SJSA1 (cell line): ENCODE measurements at regions not wholly inside any gene's neighbourhood (a gene's known extent, or its start where the extent isn't known, plus 50 kb on each side); places are given as distances from the start of the nearest gene placed in this dataset.
A peak's percentile ranks its signal among the peaks of the same experiment; 100 is the strongest.

Experiments
- DNase-seq, 2 experiments: peaks; one replicate each; pipeline ENCODE4 v3.0.0-alpha.2; 2015 to 2020; ENCODE audit warnings: low spot score in 2 of 2, low read depth in 1 of 2
- H3K27ac ChIP-seq: fragments of 250-450 bp; sonication (Bioruptor Pico); 2 replicates; pipeline ENCODE4 v1.5.1; 2020; ENCODE audit warnings: mild to moderate bottlenecking, moderate library complexity
- H3K27me3 ChIP-seq: fragments of 250-450 bp; sonication (Bioruptor Pico); replicated peaks from 2 replicates; pipeline ENCODE4 v1.5.1; 2020; ENCODE audit warnings: mild to moderate bottlenecking, moderate library complexity
- H3K36me3 ChIP-seq: fragments of 250-450 bp; sonication (Bioruptor Pico); 2 replicates; pipeline ENCODE4 v1.5.1; 2020; ENCODE audit warnings: mild to moderate bottlenecking
- H3K4me1 ChIP-seq: fragments of 250-450 bp; sonication (Bioruptor Pico); replicated peaks from 2 replicates; pipeline ENCODE4 v1.6.1; 2021; ENCODE audit warnings: mild to moderate bottlenecking
- H3K4me3 ChIP-seq: fragments of 250-450 bp; sonication (Bioruptor Pico); 2 replicates; pipeline ENCODE4 v1.5.1; 2020; ENCODE audit warnings: mild to moderate bottlenecking
- H3K9me3 ChIP-seq: fragments of 250-450 bp; sonication (Bioruptor Pico); replicated peaks from 2 replicates; pipeline ENCODE4 v1.5.1; 2020; ENCODE audit warnings: mild to moderate bottlenecking

GRCh38 chr10:78302989-78303854 lies 269.6 kb downstream of the RPS24 start:
- no peaks in the 10 kb centered on the region for H3K36me3 ChIP-seq
- H3K4me1 ChIP-seq, result peaks cover 9% of the 10 kb centered on the region
- peak overlapping the region; percentile 21 for H3K27ac ChIP-seq
- H3K9me3 ChIP-seq, result no peaks in the 10 kb centered on the region
- peak; percentile 95 to 98 for DNase-seq
- no peaks in the 10 kb centered on the region for H3K27me3 ChIP-seq
- H3K4me3 ChIP-seq, result peak overlapping the region; percentile 42

- Histone ChIP-seq H3K9me3 (no peaks in the 10 kb centered on the region), H3K27ac (no peak overlapping the region), H3K27me3 (no peaks in the 10 kb centered on the region), H3K36me3 (no peaks in the 10 kb centered on the region), H3K4me3 (no peak overlapping the region), H3K4me1 (peaks cover 9% of the 10 kb centered on the region)
- peak in 1 of 2 experiments; percentile 36 for DNase-seq
Observed at GRCh38 chr10:78304091-78305045, 270.7 kb downstream of the RPS24 start.

GRCh38 chr10:78305311-78305710 lies 271.6 kb downstream of the RPS24 start:
- Histone ChIP-seq H3K27ac (no peak overlapping the region), H3K9me3 (no peaks in the 10 kb centered on the region), H3K36me3 (no peaks in the 10 kb centered on the region), H3K27me3 (no peaks in the 10 kb centered on the region), H3K4me1 (peaks cover 9% of the 10 kb centered on the region), H3K4me3 (no peak overlapping the region)
- DNase-seq, result peak in 1 of 2 experiments; percentile 31

DNA sequence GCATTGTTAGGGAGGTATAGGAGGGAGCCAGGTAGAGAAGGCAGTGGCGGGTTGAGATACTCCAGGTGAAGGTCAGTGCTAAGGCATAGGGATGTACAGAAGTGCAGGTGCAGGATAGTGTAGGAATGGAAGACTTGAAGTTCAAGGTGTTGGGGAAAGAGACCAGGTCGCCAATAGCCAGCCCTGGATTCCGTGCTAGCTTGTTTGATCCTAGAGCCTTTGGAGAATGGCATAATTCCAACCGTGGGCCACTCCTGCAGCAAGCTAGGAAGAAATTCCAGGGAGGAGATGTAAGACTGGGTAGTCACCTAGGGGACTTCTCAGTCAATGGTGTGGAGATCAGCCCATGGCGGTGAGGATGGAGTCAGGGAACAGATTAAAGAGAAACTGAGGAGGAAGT lies 272.7 kb downstream of the RPS24 start:
- Histone ChIP-seq H3K36me3 (no peaks in the 10 kb centered on the region), H3K4me3 (no peak overlapping the region), H3K27me3 (no peaks in the 10 kb centered on the region), H3K9me3 (no peaks in the 10 kb centered on the region), H3K27ac (no peak overlapping the region), H3K4me1 (peaks cover 9% of the 10 kb centered on the region)
- no peak for DNase-seq

GRCh38 chr10:78307576-78307975 lies 273.9 kb downstream of the RPS24 start:
- Histone ChIP-seq H3K4me1 (peaks cover 13% of the 10 kb centered on the region), H3K36me3 (no peaks in the 10 kb centered on the region), H3K27ac (no peak overlapping the region), H3K4me3 (no peak overlapping the region), H3K27me3 (no peaks in the 10 kb centered on the region), H3K9me3 (no peaks in the 10 kb centered on the region)
- no peak for DNase-seq

DNA sequence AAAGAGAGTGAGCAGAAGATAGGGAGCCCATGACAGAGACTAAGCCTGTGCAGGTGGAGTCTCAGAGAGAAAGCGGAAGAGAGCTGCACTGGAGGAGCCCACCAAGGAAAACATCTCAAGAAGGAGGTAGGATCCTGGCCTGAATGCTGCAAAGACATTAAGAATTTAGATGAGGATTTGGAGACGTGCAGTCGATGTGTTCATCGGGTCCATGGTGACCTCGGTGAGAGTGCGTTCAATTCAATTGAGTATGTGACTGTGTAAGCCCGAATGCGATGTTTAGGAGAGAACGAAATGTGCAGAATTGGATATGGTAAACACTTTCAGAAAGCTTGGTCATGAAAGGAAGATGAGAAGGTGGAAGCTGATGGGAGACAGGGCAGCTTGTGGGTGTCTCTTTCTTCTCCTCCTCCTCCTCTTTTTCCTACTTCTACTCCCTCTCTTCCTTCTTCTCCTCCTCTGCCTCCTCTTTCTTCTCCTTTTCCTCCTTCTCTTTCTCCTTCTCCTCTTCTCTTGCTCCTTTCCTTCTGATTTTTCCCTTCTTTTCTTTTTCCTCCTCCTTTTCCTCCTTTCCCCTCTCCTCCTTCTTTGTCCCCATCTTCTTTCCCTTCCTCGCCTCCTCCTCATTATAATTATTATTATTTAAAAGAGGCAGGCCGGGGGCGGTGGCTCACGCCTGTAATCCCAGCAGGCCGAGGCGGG lies 276.0 kb downstream of the RPS24 start:
- H3K27ac ChIP-seq, result no peak overlapping the region
- no peaks in the 10 kb centered on the region for H3K36me3 ChIP-seq
- DNase-seq, result no peak
- H3K4me3 ChIP-seq, result no peak overlapping the region
- no peaks in the 10 kb centered on the region for H3K27me3 ChIP-seq
- peaks cover 14% of the 10 kb centered on the region for H3K4me1 ChIP-seq
- no peaks in the 10 kb centered on the region for H3K9me3 ChIP-seq

DNA sequence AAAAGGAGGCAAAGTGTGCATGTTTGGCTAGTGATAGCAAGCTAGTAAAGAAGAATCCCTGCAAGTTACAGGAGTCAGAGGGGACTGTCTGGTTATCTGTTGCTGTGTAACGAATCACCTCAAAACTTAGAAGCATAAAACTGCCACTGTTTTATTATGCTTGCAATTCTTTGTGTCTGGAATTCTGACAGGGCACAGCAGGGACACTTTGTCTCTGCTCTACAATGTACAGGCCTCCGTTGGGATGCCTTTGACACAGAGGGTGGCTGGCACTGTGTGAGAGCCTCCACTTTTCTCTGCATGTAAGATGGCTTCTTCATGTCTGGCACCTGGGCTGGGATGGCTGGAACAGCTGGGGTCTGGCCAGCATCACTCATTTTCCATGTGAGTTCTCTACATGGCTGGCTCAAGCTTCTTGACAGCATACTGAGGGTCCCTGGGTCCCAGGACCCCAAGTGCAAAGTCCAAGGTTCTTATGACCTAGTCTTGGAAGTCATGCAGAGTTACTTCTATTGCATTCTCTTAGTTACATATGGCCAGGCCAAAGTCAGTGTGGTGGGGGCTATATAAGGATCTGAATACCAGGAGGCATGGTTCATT lies 276.9 kb downstream of the RPS24 start:
- Histone ChIP-seq H3K27me3 (no peaks in the 10 kb centered on the region), H3K4me3 (no peak overlapping the region), H3K27ac (no peak overlapping the region), H3K4me1 (peaks cover 14% of the 10 kb centered on the region), H3K36me3 (no peaks in the 10 kb centered on the region), H3K9me3 (no peaks in the 10 kb centered on the region)
- no peak for DNase-seq

DNA sequence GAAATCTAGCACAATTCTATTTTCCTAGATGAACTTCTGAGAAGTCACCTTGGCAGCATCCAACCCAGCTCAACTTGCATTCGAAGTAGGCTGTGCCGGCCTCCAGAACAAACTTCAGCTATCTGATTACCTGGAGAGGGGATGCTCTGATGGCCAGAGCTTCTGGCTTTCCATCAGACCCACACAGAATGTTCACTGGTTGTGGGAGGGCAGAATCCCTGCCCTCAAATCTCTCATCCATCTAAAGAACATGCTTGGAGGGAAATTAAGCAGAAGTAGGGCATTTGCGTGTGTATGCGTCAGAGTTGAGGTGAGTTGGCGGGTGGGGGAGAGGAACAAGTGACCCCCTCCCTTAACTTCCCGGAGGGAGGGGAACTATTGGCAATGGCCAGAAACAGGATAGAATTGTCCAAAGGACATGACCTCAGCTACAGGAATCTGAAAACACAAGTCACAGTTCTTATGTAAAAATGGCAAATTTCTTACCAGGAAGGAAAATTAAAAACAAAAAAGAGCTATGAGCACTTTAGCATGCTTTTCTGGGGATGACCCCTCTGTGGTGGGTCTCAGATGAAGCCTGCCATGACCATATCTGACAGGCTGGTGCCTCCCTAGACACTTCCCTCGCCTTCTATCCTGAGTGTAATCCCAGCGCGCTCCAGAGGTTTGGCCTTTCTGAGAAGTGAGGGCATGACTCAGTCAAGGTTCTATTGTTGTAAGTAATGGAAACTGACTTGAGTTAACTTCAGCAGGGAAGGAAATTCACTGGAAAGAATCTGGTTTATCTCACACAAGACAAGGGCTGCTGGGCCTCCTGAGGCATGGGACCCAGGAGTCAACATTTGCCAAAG lies 278.8 kb downstream of the RPS24 start:
- no peaks in the 10 kb centered on the region for H3K9me3 ChIP-seq
- DNase-seq, result peak; percentile 74 to 76
- no peak overlapping the region for H3K4me3 ChIP-seq
- 0 out of 2 replicates have a peak overlapping the region, but pooled peaks have one; percentile 25 for H3K27ac ChIP-seq
- no peaks in the 10 kb centered on the region for H3K36me3 ChIP-seq
- H3K27me3 ChIP-seq, result no peaks in the 10 kb centered on the region
- H3K4me1 ChIP-seq, result peaks cover 17% of the 10 kb centered on the region

DNA sequence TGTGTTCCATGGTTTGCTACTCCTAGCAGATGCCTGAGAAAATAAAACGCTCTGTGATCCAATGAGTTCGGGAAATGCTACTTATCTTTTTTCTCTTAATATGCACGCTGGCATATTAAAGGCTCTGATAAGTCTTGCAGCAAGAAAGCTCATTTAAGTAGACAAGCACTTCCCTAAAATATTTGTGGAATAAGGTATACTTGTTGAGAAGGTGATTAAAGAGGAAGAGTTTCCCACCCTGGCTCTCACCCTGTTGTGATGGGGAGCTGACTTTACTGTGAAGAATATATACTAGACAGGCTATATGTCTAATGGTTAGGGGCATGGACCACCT lies 279.4 kb downstream of the RPS24 start:
- Histone ChIP-seq H3K27ac (0 out of 2 replicates have a peak overlapping the region, but pooled peaks have one; percentile 25), H3K36me3 (no peaks in the 10 kb centered on the region), H3K4me1 (peaks cover 17% of the 10 kb centered on the region), H3K27me3 (no peaks in the 10 kb centered on the region), H3K4me3 (no peak overlapping the region), H3K9me3 (no peaks in the 10 kb centered on the region)
- no peak for DNase-seq

GRCh38 chr10:78313636-78314035 lies 280.0 kb downstream of the RPS24 start:
- Histone ChIP-seq H3K36me3 (no peaks in the 10 kb centered on the region), H3K4me3 (no peak overlapping the region), H3K27me3 (no peaks in the 10 kb centered on the region), H3K4me1 (peaks cover 17% of the 10 kb centered on the region), H3K9me3 (no peaks in the 10 kb centered on the region), H3K27ac (no peak overlapping the region)
- DNase-seq, result peak in 1 of 2 experiments; percentile 32

GRCh38 chr10:78314651-78315050 lies 281.0 kb downstream of the RPS24 start:
- Histone ChIP-seq H3K36me3 (no peaks in the 10 kb centered on the region), H3K9me3 (no peaks in the 10 kb centered on the region), H3K4me3 (no peak overlapping the region), H3K4me1 (peaks cover 17% of the 10 kb centered on the region), H3K27ac (no peak overlapping the region), H3K27me3 (no peaks in the 10 kb centered on the region)
- no peak for DNase-seq

DNA sequence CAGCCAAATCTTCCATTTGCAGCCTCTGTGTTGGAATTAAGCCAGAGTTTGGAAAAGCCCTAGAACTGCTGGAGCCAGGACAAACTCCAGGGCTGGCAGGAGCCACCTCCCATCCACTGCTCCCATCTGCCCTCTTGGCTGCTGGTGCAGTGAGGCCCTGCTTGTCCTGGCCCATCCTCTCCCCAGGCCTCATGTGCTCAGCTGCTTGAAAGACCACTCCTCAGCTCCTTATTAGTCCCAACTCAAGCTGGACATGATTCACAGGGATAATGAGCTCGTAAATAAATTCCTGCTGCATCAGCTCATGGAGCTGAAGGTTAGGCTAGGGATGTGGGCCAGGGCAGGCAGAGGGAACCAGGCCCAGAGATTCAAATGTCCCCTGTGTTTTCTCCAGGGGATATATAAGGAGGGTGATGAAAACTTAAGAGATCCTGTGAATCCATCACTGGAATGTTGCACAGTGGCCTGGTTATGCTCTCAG lies 282.8 kb downstream of the RPS24 start:
- H3K36me3 ChIP-seq, result no peaks in the 10 kb centered on the region
- no peak overlapping the region for H3K27ac ChIP-seq
- H3K4me1 ChIP-seq, result peaks cover 27% of the 10 kb centered on the region
- H3K9me3 ChIP-seq, result no peaks in the 10 kb centered on the region
- DNase-seq, result peak in 1 of 2 experiments; percentile 19
- H3K27me3 ChIP-seq, result no peaks in the 10 kb centered on the region
- no peak overlapping the region for H3K4me3 ChIP-seq
